ENCODE measurements at regions not wholly inside any gene's neighbourhood (a gene's known extent, or its start where the extent isn't known, plus 50 kb on each side); places are given as distances from the start of the nearest gene placed in this dataset.

DNA sequence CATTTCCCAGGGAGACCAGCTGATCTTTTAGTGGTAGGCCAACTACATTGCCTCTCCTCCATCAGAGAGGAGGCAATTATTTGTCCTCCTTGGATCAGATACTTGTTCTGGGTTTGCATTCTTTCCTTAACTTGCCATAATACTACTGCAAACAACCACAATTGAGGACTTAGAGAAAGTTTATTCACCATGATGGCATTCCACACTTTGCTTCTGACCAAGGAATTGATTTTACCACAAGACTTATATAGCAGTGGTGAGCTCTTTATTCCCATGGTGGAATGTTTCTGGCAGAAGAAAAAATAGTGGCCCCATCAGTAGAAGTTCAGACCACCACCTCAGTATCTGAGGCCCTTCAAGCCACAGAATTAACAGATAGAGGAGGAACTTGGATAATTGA is 123.9 kb upstream of the PPP3CA start:
- TF ChIP-seq, protein P1, sequence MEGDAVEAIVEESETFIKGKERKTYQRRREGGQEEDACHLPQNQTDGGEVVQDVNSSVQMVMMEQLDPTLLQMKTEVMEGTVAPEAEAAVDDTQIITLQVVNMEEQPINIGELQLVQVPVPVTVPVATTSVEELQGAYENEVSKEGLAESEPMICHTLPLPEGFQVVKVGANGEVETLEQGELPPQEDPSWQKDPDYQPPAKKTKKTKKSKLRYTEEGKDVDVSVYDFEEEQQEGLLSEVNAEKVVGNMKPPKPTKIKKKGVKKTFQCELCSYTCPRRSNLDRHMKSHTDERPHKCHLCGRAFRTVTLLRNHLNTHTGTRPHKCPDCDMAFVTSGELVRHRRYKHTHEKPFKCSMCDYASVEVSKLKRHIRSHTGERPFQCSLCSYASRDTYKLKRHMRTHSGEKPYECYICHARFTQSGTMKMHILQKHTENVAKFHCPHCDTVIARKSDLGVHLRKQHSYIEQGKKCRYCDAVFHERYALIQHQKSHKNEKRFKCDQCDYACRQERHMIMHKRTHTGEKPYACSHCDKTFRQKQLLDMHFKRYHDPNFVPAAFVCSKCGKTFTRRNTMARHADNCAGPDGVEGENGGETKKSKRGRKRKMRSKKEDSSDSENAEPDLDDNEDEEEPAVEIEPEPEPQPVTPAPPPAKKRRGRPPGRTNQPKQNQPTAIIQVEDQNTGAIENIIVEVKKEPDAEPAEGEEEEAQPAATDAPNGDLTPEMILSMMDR (IDR thresholded peaks at IDR 0.05): no peak
- no peak for TF ChIP-seq POLR2A (IDR thresholded peaks at IDR 0.05)
